ENCODE measurements at regions not wholly inside any gene's neighbourhood (a gene's known extent, or its start where the extent isn't known, plus 50 kb on each side); places are given as distances from the start of the nearest gene placed in this dataset.

GRCh38 chr14:53462931-53463778 is 310.0 kb upstream of the DDHD1 start:
- H3K4me1 ChIP-seq (ENCODE audit: control insufficient read depth in 1 of 2, low read depth in 2 of 2), result no peaks in the 10 kb centered on the region
- H3K27me3 ChIP-seq (replicated peaks; ENCODE audit: insufficient read depth), result no peaks in the 10 kb centered on the region
- H3K27ac ChIP-seq, result no peak overlapping the region
- TF ChIP-seq CTCF (IDR thresholded peaks at IDR 0.05), result no peak
- H3K4me3 ChIP-seq, result no peak overlapping the region
- DNase-seq (ENCODE audit: low spot score), result no peak
- no peaks in the 10 kb centered on the region for H3K9me3 ChIP-seq
- no peaks in the 10 kb centered on the region for H3K36me3 ChIP-seq
- no peak for ATAC-seq (ENCODE audit: insufficient number of reproducible peaks, low FRiP score, low read depth)

DNA sequence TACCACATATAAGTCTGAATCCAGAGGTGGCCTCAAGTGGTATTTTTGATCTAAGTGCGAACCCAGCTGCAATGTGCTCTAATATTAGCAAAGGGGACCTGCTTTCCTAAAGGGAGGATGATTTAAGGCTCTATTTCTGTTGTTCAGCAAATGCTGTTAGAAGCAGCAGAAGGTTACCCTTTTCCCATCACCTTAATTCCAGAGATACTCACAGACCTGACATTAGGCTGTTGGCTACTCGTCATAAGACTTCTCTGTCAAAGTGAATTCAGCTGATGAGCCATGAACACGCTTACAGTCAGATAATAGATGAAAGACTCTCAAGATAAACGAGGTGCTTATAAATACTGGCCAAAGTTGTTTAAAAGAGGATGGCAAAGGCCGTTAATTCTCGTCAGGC is 308.7 kb upstream of the DDHD1 start:
- H3K27ac ChIP-seq, result no peak overlapping the region
- no peaks in the 10 kb centered on the region for H3K9me3 ChIP-seq
- no peaks in the 10 kb centered on the region for H3K4me1 ChIP-seq (ENCODE audit: control insufficient read depth in 1 of 2, low read depth in 2 of 2)
- H3K36me3 ChIP-seq, result no peaks in the 10 kb centered on the region
- DNase-seq (ENCODE audit: low spot score) (no peak), ATAC-seq (ENCODE audit: insufficient number of reproducible peaks, low FRiP score, low read depth) (no peak)
- no peaks in the 10 kb centered on the region for H3K27me3 ChIP-seq (replicated peaks; ENCODE audit: insufficient read depth)
- TF ChIP-seq CTCF (IDR thresholded peaks at IDR 0.05), result no peak
- no peak overlapping the region for H3K4me3 ChIP-seq

DNA sequence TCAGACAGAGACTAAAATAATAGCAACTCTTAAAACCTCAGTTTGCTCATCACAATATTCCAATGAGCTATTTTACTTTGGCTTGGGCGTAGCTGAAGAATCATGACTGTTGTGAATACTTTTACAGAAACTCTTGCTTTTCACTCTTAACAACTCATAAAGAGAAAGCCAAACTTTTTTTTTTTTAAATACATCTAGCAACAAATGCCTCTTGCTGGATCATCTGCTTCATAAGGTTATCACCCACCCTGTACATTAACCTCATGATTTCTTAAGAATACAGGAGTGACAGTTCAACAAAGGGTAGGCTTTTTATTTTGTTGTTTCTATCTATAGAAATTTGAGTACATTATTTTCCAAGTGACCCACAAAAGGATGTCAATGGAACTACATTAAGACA is 307.4 kb upstream of the DDHD1 start:
- ATAC-seq (ENCODE audit: insufficient number of reproducible peaks, low FRiP score, low read depth), result no peak
- no peaks in the 10 kb centered on the region for H3K36me3 ChIP-seq

DNA sequence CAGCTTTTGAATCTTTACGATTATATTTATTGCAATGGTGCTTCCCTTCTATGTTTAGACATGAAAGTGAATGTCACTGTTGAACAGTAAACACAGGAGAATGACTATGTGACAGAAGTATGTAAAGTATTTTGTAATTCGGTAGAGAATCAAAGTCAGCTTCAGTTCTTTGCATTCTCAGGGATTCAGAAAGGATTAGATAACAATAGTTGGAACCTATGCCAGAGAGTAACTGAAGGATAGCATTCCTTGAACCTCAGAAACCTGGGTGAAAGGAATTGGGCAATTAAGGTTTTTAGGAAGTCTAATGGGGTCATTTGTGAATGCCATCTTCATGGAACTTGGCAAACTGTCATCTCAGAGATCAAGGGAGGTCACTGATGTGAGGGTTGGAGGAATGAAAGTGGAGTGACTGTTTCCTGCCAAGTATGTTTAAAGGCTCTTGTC is 305.3 kb upstream of the DDHD1 start:
- no peaks in the 10 kb centered on the region for H3K36me3 ChIP-seq
- no peaks in the 10 kb centered on the region for H3K27me3 ChIP-seq (replicated peaks; ENCODE audit: insufficient read depth)
- no peak for TF ChIP-seq CTCF (IDR thresholded peaks at IDR 0.05)
- no peaks in the 10 kb centered on the region for H3K4me1 ChIP-seq (ENCODE audit: control insufficient read depth in 1 of 2, low read depth in 2 of 2)
- no peak overlapping the region for H3K4me3 ChIP-seq
- DNase-seq (ENCODE audit: low spot score), result no peak
- no peak for ATAC-seq (ENCODE audit: insufficient number of reproducible peaks, low FRiP score, low read depth)
- no peak overlapping the region for H3K27ac ChIP-seq
- H3K9me3 ChIP-seq, result no peaks in the 10 kb centered on the region

More for the DNA sequence above, 307.4 kb upstream of the DDHD1 start:
- H3K4me3 ChIP-seq, result no peak overlapping the region
- no peak overlapping the region for H3K27ac ChIP-seq
- H3K9me3 ChIP-seq, result no peaks in the 10 kb centered on the region
- H3K27me3 ChIP-seq (replicated peaks; ENCODE audit: insufficient read depth), result no peaks in the 10 kb centered on the region
- no peaks in the 10 kb centered on the region for H3K4me1 ChIP-seq (ENCODE audit: control insufficient read depth in 1 of 2, low read depth in 2 of 2)
- no peak for TF ChIP-seq CTCF (IDR thresholded peaks at IDR 0.05)
- DNase-seq (ENCODE audit: low spot score), result no peak

DNA sequence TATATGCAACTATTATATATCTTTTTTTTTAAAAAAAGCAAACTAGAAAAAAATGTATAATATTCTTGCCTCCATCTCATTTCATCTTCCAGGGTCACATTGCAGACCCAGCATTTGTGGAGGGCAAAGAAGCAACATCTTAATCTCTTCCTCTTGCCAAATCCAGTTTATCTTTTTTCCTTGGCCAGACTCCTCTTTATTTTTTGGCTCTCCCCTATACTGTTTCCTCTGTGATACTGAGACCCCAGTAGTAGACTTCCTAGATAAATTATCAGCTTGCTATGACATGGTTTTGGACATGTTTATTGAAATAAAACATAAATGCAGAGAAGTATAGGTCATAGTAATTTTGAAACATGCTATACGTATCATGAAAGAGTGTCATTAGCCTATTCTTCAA is 303.8 kb upstream of the DDHD1 start:
- DNase-seq (ENCODE audit: low spot score), result no peak
- H3K9me3 ChIP-seq, result no peaks in the 10 kb centered on the region
- no peaks in the 10 kb centered on the region for H3K4me1 ChIP-seq (ENCODE audit: control insufficient read depth in 1 of 2, low read depth in 2 of 2)
- TF ChIP-seq CTCF (IDR thresholded peaks at IDR 0.05), result no peak
- no peak for ATAC-seq (ENCODE audit: insufficient number of reproducible peaks, low FRiP score, low read depth)
- H3K27ac ChIP-seq, result no peak overlapping the region
- no peaks in the 10 kb centered on the region for H3K36me3 ChIP-seq
- no peak overlapping the region for H3K4me3 ChIP-seq
- H3K27me3 ChIP-seq (replicated peaks; ENCODE audit: insufficient read depth), result no peaks in the 10 kb centered on the region
